HEK293T (cell line): ENCODE measurements at regions not wholly inside any gene's neighbourhood (a gene's known extent, or its start where the extent isn't known, plus 50 kb on each side); places are given as distances from the start of the nearest gene placed in this dataset.

Experiments
- CTCF ChIA-PET: fragments of 350-600 bp; formaldehyde crosslinking; extraction: SDS; loops from one replicate; lab custom pipeline; 2021; ENCODE audit warnings: antibody characterized with exemption, inconsistent platforms; lab: Yijun Ruan, JAX
- POLR2A ChIA-PET: fragments of 350-600 bp; formaldehyde crosslinking; extraction: SDS; loops from one replicate; lab custom pipeline; 2020; ENCODE audit warnings: antibody characterized with exemption, inconsistent platforms; lab: Yijun Ruan, JAX
- DNase-seq: peaks from one replicate; pipeline ENCODE4 v3.0.0; 2012; ENCODE audit warnings: mixed read lengths; ENCODE audit errors: extremely low spot score
- ARNT ChIP-seq: fragments of 450-650 bp; IDR thresholded peaks from 2 replicates; pipeline ENCODE4 v1.6.1; 2017; ENCODE audit warnings: mild to moderate bottlenecking
- BHLHE40 ChIP-seq: fragments of 450-650 bp; IDR thresholded peaks from 2 replicates; pipeline ENCODE4 v1.6.1; 2016; ENCODE audit warnings: mild to moderate bottlenecking, moderate library complexity, borderline replicate concordance
- CTBP1 ChIP-seq: fragments of 450-650 bp; IDR thresholded peaks from 2 replicates; pipeline ENCODE4 v1.6.1; 2016; ENCODE audit warnings: borderline replicate concordance
- ELF4 ChIP-seq: fragments of 450-650 bp; IDR thresholded peaks from 2 replicates; pipeline ENCODE4 v1.6.1; 2017; ENCODE audit warnings: antibody characterized with exemption
- FOXA1 ChIP-seq: fragments of 450-650 bp; IDR thresholded peaks from 2 replicates; pipeline ENCODE4 v1.6.1; 2016; ENCODE audit warnings: mild to moderate bottlenecking
- FOXK2 ChIP-seq: fragments of 450-650 bp; IDR thresholded peaks from 2 replicates; pipeline ENCODE4 v1.6.1; 2016; ENCODE audit warnings: mild to moderate bottlenecking
- FOXM1 ChIP-seq: fragments of 450-650 bp; IDR thresholded peaks from 2 replicates; pipeline ENCODE4 v1.6.1; 2017; ENCODE audit warnings: mild to moderate bottlenecking, borderline replicate concordance
- HDGF ChIP-seq: fragments of 450-650 bp; IDR thresholded peaks from 2 replicates; pipeline ENCODE4 v1.6.1; 2017; ENCODE audit warnings: antibody characterized with exemption, borderline replicate concordance
- L3MBTL2 ChIP-seq: fragments of 450-650 bp; conservative IDR thresholded peaks from 2 replicates; pipeline ENCODE4 v1.6.1; 2016; ENCODE audit warnings: mild to moderate bottlenecking
- LEF1 ChIP-seq: fragments of 450-650 bp; IDR thresholded peaks from 2 replicates; pipeline ENCODE4 v1.6.1; 2017; ENCODE audit warnings: mild to moderate bottlenecking, borderline replicate concordance
- NFRKB ChIP-seq: fragments of 450-650 bp; IDR thresholded peaks from 2 replicates; pipeline ENCODE4 v1.6.1; 2016; ENCODE audit warnings: mild to moderate bottlenecking, moderate library complexity
- SP1 ChIP-seq: fragments of 450-650 bp; IDR thresholded peaks from 2 replicates; pipeline ENCODE4 v1.6.1; 2017
- SUZ12 ChIP-seq: fragments of 450-650 bp; IDR thresholded peaks from 2 replicates; pipeline ENCODE4 v1.6.1; 2016; ENCODE audit warnings: mild to moderate bottlenecking
- TARDBP ChIP-seq: fragments of 450-650 bp; IDR thresholded peaks from 2 replicates; pipeline ENCODE4 v1.6.1; 2016
- ZNF384 ChIP-seq: fragments of 450-650 bp; IDR thresholded peaks from 2 replicates; pipeline ENCODE4 v1.6.1; 2016
- TF ChIP-seq, protein P1 (sequence below): fragments of 450-650 bp; IDR thresholded peaks from 2 replicates; pipeline ENCODE4 v1.6.1; 2016

DNA sequence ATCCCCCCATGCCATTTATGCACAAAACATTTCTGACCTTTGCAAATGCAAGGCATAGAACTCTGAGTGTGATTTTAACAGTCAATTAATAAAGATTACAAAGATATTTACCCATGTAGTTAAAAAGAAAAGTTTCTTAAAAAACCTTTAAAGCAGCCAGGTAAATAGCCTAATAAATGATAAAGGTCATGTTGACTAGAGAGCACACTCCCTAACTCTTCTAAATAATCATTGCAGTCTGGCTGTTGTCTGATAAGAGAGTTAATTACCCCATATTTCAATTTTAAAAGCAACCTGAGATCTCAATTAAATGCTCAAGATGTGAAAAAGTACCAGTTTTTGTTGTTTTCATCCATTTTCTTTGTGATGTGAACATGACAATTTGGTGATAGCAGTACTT lies 291.5 kb upstream of the SMIM31 start:
- TF ChIP-seq LEF1: no peak
- TF ChIP-seq ELF4: no peak
- TF ChIP-seq FOXM1: no peak
- TF ChIP-seq ZNF384: no peak
- TF ChIP-seq, protein P1, sequence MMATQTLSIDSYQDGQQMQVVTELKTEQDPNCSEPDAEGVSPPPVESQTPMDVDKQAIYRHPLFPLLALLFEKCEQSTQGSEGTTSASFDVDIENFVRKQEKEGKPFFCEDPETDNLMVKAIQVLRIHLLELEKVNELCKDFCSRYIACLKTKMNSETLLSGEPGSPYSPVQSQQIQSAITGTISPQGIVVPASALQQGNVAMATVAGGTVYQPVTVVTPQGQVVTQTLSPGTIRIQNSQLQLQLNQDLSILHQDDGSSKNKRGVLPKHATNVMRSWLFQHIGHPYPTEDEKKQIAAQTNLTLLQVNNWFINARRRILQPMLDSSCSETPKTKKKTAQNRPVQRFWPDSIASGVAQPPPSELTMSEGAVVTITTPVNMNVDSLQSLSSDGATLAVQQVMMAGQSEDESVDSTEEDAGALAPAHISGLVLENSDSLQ: no peak
- no peak for TF ChIP-seq FOXK2
- no peak for TF ChIP-seq TARDBP
- TF ChIP-seq CTBP1: no peak
- no peak for TF ChIP-seq L3MBTL2
- no peak for TF ChIP-seq NFRKB
- ChIA-PET POLR2A (no interaction called here), CTCF (no interaction called here)
- DNase-seq: no peak

DNA sequence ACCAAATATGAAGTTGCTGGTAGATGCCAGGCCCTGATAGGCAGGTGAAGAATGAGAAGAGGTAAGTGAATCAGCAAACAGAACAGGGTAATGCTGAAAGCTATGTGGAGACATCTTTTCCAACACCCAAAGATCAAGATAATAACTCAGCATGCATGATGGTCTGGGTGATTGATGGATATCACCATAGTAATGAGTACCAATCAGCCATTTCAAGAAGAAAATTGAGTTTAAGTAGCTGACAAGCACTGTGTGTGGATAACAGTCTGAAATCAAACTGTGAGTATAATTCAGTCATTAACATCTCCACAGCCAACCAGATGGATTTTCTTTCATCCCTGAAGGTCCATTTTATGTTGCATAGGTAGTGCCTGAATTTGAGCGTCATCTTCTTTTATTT lies 289.6 kb upstream of the SMIM31 start:
- DNase-seq: no peak
- ChIA-PET POLR2A (no interaction called here), CTCF (no interaction called here)
- TF ChIP-seq SP1 (no peak), NFRKB (no peak), ZNF384 (no peak), CTBP1 (no peak), FOXM1 (no peak), L3MBTL2 (no peak), FOXK2 (no peak), ARNT (no peak)

DNA sequence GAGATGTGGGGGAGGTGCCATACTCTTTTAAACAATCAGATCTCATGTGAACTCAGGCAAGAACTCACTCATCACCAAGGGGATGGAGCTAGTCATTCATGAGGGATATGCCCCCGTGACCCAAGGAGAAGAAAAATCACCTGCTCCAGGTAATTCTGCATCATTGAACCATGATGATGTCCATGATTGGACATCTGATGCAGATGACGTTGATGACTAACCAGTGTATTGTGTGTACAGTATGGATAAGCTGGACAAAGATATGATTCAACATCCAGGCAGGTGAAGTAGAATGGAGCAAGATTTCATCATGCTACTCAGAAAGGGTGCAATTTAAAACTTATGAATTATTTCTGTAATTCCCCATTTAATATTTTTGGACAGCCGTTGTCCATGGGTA lies 286.4 kb upstream of the SMIM31 start:
- ChIA-PET CTCF (no interaction called here), POLR2A (no interaction called here)
- no peak for DNase-seq
- TF ChIP-seq ZNF384: no peak
- no peak for TF ChIP-seq NFRKB
- TF ChIP-seq ARNT: no peak
- no peak for TF ChIP-seq FOXM1
- no peak for TF ChIP-seq FOXK2
- no peak for TF ChIP-seq SP1
- TF ChIP-seq ELF4: no peak
- no peak for TF ChIP-seq CTBP1
- TF ChIP-seq FOXA1: no peak

DNA sequence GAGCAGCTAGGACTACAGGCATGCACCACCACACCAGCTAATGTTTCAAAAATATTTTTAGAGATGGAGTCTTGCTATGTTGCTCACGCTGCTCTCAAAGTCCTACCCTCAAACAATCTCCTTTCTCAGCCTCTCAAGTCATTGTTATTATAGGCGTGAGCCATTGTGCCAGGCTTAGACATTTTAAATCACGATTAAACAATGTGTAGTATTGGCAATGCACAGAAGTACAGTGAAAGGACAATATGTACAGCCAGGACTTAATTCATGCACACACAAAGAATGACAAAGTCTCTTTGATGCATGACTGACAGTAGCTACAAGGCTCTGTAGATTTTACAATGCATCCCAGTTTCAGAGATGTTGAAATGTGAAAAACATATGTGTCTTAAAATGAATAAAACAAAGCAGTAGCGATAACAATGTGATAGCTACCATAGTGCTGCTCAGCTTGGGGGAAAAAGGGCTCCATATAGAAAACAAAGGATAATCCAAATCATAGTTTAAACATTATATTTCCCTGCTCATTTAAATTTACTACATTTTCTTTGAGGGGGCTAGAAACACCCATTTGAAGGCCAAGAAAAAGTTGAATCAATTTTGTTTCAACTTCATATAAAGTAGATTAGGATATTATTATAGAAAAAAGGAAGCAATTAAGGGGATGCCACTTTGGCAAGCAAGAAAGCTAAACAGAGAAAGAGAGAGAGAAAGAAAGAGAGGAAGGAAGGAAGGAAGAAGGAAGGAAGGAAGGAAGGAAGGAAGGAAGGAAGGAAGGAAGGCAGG lies 272.4 kb upstream of the SMIM31 start:
- ChIA-PET POLR2A (no interaction called here), CTCF (no interaction called here)
- TF ChIP-seq ARNT (no peak), HDGF (no peak), ZNF384 (no peak), FOXM1 (no peak), L3MBTL2 (no peak), FOXK2 (no peak), TARDBP (no peak), BHLHE40 (no peak), SUZ12 (no peak)
- TF ChIP-seq, protein P1: no peak
- DNase-seq: no peak

DNA sequence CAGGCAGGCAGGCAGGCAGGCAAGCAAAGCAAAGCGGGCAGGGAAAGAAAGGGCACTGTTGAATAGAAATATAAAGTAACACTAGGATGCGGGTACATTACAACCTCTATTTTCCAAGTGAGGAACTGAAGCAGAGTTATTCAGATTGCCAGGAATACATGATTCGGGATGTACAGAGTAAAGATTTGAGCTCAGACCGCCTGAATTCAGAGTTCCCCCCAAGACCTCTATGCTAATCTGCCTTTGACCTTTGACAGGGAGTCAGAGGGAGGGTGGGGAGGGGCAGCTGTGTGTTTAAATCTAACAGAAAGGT lies 271.9 kb upstream of the SMIM31 start:
- ChIA-PET CTCF (no interaction called here), POLR2A (no interaction called here)
- TF ChIP-seq FOXA1 (no peak), ARNT (no peak), CTBP1 (no peak), LEF1 (no peak), HDGF (no peak), NFRKB (no peak), FOXM1 (no peak), ELF4 (no peak)
- DNase-seq: no peak

DNA sequence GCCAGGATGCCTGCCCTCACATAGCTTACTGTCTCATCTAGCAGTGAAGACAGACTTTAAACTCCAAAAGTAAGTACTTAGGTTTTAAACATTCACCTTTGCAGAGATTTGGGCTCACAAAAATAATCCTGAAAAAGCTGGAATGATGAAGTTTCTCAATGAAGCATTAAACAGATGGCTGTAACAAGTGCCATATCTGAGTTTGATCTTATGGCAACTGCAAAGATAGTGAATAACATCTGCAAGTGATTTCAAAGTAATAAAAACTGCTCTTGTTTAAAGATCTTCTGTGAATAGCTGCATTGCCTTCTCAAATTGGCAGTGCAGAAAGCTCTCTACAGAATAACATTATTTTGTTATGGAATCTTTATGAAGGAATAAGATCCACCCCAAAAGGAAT lies 271.2 kb upstream of the SMIM31 start:
- no peak for TF ChIP-seq ZNF384
- no peak for TF ChIP-seq NFRKB
- TF ChIP-seq, protein P1: no peak
- no peak for TF ChIP-seq ARNT
- no peak for TF ChIP-seq BHLHE40
- TF ChIP-seq FOXK2: no peak
- no peak for TF ChIP-seq SUZ12
- TF ChIP-seq CTBP1: no peak
- ChIA-PET CTCF (no interaction called here), POLR2A (no interaction called here)
- no peak for DNase-seq

DNA sequence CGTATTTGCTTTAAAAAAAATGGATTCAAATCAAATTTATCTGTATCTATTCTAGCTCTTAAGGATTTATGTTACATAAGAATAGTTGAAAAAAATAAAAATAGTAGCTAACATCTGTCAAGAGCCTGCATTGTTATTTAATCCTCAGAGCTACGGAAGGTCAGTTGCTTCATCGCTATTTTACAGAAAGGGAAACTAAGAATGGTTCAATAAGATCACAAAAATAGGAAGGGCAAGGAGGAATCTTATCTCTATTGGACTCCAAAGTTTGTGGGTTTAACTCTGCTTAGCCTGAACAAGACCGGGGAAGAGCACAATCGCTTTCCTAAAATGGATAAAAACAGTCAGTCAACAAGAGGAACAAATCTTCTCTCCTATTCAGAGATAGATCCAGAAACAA lies 270.2 kb upstream of the SMIM31 start:
- DNase-seq: no peak
- ChIA-PET CTCF (no interaction called here), POLR2A (no interaction called here)
- no peak for TF ChIP-seq FOXA1
- no peak for TF ChIP-seq LEF1
- TF ChIP-seq SUZ12: no peak
- no peak for TF ChIP-seq HDGF
- no peak for TF ChIP-seq TARDBP
- TF ChIP-seq ELF4: no peak
- TF ChIP-seq SP1: no peak
- TF ChIP-seq FOXK2: no peak
- TF ChIP-seq CTBP1: no peak
- TF ChIP-seq, protein P1: no peak
- no peak for TF ChIP-seq ARNT
- TF ChIP-seq ZNF384: no peak
- TF ChIP-seq BHLHE40: no peak
- TF ChIP-seq NFRKB: no peak
